ENCODE measurements at regions not wholly inside any gene's neighbourhood (a gene's known extent, or its start where the extent isn't known, plus 50 kb on each side); places are given as distances from the start of the nearest gene placed in this dataset.

- DNase-seq (no peak), ATAC-seq (no peak)
- intact Hi-C loops (cut with DNase I, micrococcal nuclease) = no loop called here
- H3K36me3 Mint-ChIP-seq (ENCODE audit: low read depth) = no peaks in the 10 kb centered on the region
- no peak overlapping the region for H3K4me3 Mint-ChIP-seq
- no peak overlapping the region for H3K27ac Mint-ChIP-seq
- no peaks in the 10 kb centered on the region for H3K27me3 Mint-ChIP-seq
- ChIA-PET POLR2A (no interaction called here), CTCF (interaction anchor here (0.8 kb wide), 1 partner anchor 1982 kb away, joined by 3 read pairs; no protein-coding TSS in a partner anchor)
- no peaks in the 10 kb centered on the region for H3K9me3 Mint-ChIP-seq (ENCODE audit: low read depth)
- no peaks in the 10 kb centered on the region for H3K4me1 Mint-ChIP-seq
These were observed 68.0 kb upstream of the FREM2 start for GRCh38 chr13:38618881-38619280.

DNA sequence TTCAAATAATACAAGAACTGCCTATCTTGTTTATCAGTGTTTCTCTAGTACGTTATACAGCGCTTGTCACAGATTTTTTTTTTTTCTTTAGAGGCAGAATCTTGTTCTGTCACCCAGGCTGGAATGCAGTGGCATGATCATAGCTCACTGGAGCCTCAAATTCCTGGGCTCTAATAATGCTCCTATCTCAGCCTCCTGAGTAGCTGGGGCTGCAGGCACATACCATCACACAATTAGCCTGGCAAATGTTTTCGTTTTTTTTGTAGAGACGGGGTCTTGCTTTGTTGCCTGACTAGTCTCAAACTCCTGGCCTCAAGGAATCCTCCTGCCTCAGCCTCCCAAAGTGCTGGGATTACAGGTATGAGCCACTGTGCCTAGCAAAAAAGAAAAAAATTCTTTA, 66.0 kb upstream of the FREM2 start:
- H3K9me3 Mint-ChIP-seq (ENCODE audit: low read depth) = no peaks in the 10 kb centered on the region
- DNase-seq (no peak), ATAC-seq (no peak)
- ChIA-PET POLR2A (no interaction called here), CTCF (no interaction called here)
- H3K27ac Mint-ChIP-seq = no peak overlapping the region
- no peaks in the 10 kb centered on the region for H3K4me1 Mint-ChIP-seq
- intact Hi-C loops (cut with DNase I, micrococcal nuclease) = no loop called here
- H3K27me3 Mint-ChIP-seq = peaks cover 2% of the 10 kb centered on the region
- no peaks in the 10 kb centered on the region for H3K36me3 Mint-ChIP-seq (ENCODE audit: low read depth)
- H3K4me3 Mint-ChIP-seq = no peak overlapping the region

- intact Hi-C loops (cut with DNase I, micrococcal nuclease) = no loop called here
- Mint-ChIP-seq H3K27ac (no peak overlapping the region), H3K4me1 (no peaks in the 10 kb centered on the region), H3K36me3 (ENCODE audit: low read depth) (no peaks in the 10 kb centered on the region), H3K9me3 (ENCODE audit: low read depth) (no peaks in the 10 kb centered on the region), H3K27me3 (peaks cover 2% of the 10 kb centered on the region), H3K4me3 (no peak overlapping the region)
- ChIA-PET POLR2A (no interaction called here), CTCF (no interaction called here)
- ATAC-seq = no peak
- no peak for DNase-seq
These were observed 62.1 kb upstream of the FREM2 start for GRCh38 chr13:38624822-38625221.

GRCh38 chr13:38628554-38628953, 58.3 kb upstream of the FREM2 start:
- Mint-ChIP-seq H3K9me3 (ENCODE audit: low read depth) (no peaks in the 10 kb centered on the region), H3K27ac (no peak overlapping the region), H3K4me1 (no peaks in the 10 kb centered on the region), H3K27me3 (peaks cover 2% of the 10 kb centered on the region), H3K36me3 (ENCODE audit: low read depth) (no peaks in the 10 kb centered on the region), H3K4me3 (no peak overlapping the region)
- intact Hi-C loops (cut with DNase I, micrococcal nuclease) = no loop called here
- DNase-seq = no peak
- ATAC-seq = no peak
- ChIA-PET CTCF (no interaction called here), POLR2A (no interaction called here)

DNA sequence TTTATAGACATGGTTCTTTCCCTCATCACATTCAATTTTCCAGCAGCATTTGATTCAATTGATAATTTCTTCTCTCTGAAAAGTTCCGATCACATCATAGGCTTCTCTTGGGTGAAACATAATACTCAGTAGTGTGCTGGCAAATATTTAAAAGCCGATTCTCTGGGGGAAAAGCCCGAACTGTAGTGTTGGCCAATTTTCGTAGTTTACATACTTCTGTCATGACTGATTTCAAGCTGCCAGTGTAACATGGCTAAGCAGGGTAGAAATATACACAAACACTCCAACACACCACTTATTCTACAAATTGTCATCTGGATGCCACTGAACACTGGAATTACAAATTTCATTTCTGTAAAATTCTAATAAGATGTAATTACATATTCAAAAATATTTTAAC, 56.1 kb upstream of the FREM2 start:
- Mint-ChIP-seq H3K27ac (no peak overlapping the region), H3K27me3 (no peaks in the 10 kb centered on the region), H3K4me1 (no peaks in the 10 kb centered on the region), H3K36me3 (ENCODE audit: low read depth) (no peaks in the 10 kb centered on the region), H3K4me3 (no peak overlapping the region), H3K9me3 (ENCODE audit: low read depth) (no peaks in the 10 kb centered on the region)
- POLR2A ChIA-PET = no interaction called here
- no peak for ATAC-seq
- no peak for DNase-seq
- CTCF ChIA-PET = no interaction called here
- intact Hi-C loops (cut with DNase I, micrococcal nuclease) = no loop called here

- Mint-ChIP-seq H3K36me3 (ENCODE audit: low read depth) (no peaks in the 10 kb centered on the region), H3K27me3 (peaks cover 5% of the 10 kb centered on the region), H3K4me3 (no peak overlapping the region), H3K27ac (no peak overlapping the region), H3K4me1 (no peaks in the 10 kb centered on the region), H3K9me3 (ENCODE audit: low read depth) (no peaks in the 10 kb centered on the region)
- DNase-seq = no peak
- intact Hi-C loops (cut with DNase I, micrococcal nuclease) = no loop called here
- no peak for ATAC-seq
- POLR2A ChIA-PET = no interaction called here
- CTCF ChIA-PET = no interaction called here
These were observed 51.8 kb upstream of the FREM2 start for GRCh38 chr13:38635030-38635429.

DNA sequence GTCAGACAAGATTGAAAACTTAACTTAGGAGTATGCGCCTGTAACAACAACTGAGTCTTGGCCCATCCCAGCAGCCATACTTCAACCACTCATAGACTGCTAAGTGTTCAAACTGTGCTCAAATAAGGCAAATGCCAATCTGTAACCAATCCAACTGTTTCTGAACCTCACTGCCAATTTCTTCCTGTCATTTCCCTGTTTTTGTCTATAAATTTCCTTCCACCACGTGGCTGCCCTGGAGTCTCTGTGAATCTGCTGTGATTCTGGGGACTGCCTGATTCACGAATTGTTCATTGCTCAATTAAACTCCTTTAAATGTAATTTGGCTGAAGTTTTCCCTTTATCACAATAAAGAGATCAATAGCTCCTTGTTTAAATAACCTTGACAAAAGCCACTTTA, 50.8 kb upstream of the FREM2 start:
- H3K4me1 Mint-ChIP-seq = no peaks in the 10 kb centered on the region

GRCh38 chr13:38636761-38637160, 50.1 kb upstream of the FREM2 start:
- no peaks in the 10 kb centered on the region for H3K9me3 Mint-ChIP-seq (ENCODE audit: low read depth)
- ChIA-PET POLR2A (no interaction called here), CTCF (no interaction called here)
- intact Hi-C loops (cut with DNase I, micrococcal nuclease) = no loop called here
- H3K27me3 Mint-ChIP-seq = peaks cover 7% of the 10 kb centered on the region
- H3K36me3 Mint-ChIP-seq (ENCODE audit: low read depth) = no peaks in the 10 kb centered on the region
- no peak overlapping the region for H3K27ac Mint-ChIP-seq
- ATAC-seq (no peak), DNase-seq (no peak)
- no peak overlapping the region for H3K4me3 Mint-ChIP-seq
- H3K4me1 Mint-ChIP-seq = no peaks in the 10 kb centered on the region

More for the DNA sequence above, 50.8 kb upstream of the FREM2 start:
- Mint-ChIP-seq H3K27ac (no peak overlapping the region), H3K36me3 (ENCODE audit: low read depth) (no peaks in the 10 kb centered on the region), H3K9me3 (ENCODE audit: low read depth) (no peaks in the 10 kb centered on the region), H3K4me3 (no peak overlapping the region), H3K27me3 (peaks cover 7% of the 10 kb centered on the region)
- CTCF ChIA-PET = no interaction called here
- POLR2A ChIA-PET = no interaction called here
- intact Hi-C loops (cut with DNase I, micrococcal nuclease) = no loop called here
- no peak for ATAC-seq
- DNase-seq = no peak

Data from activated CD4-positive, alpha-beta T cell treated with anti-CD3 and anti-CD28 coated beads for 36 hours (primary cell).